GM10248 (cell line): ENCODE measurements at regions not wholly inside any gene's neighbourhood (a gene's known extent, or its start where the extent isn't known, plus 50 kb on each side); places are given as distances from the start of the nearest gene placed in this dataset.

ENCODE experiments used
- CTCF ChIA-PET: fragments of 300-600 bp; sonication (Branson Sonifier 250); formaldehyde crosslinking; extraction: SDS; loops from one replicate; lab custom pipeline; 2021; ENCODE audit warnings: antibody characterized with exemption; lab: Yijun Ruan, JAX
- POLR2A ChIA-PET: fragments of 350-650 bp; sonication (Branson Sonifier 250); formaldehyde crosslinking; extraction: SDS; loops from one replicate; lab custom pipeline; 2020; ENCODE audit warnings: antibody characterized with exemption; lab: Yijun Ruan, JAX
- DNase-seq: peaks from one replicate; pipeline ENCODE4 v3.0.0; 2012; ENCODE audit errors: extremely low spot score
- TF ChIP-seq, protein P1 (sequence below): IDR thresholded peaks from 2 replicates; pipeline ENCODE4 v1.5.1; 2012; ENCODE audit warnings: mild to moderate bottlenecking, low read depth; ENCODE audit errors: extremely low read depth, missing control alignments, control extremely low read depth

DNA sequence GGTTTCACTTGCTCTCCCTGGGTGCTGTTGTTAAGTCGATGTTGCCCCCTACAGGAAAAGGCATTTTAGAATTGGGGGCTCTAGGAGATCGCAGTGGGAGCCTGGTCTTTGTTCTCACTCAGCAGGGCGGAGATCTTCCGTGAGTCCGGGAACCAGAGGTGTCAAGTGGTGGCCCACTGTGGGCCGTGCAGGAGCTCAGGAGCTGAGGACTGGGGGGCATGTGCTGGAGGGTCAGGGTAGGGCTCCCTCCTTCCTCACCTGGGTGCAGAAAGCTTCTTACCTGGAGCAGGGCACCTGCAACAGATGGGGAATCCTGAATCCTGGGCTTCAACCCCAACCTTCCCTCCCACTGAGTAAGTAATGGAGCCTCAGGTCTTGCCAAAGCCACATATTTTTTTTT lies 392.7 kb downstream of the NPHP4 start:
- POLR2A ChIA-PET, result no interaction called here
- CTCF ChIA-PET, result no interaction called here
- TF ChIP-seq, protein P1, sequence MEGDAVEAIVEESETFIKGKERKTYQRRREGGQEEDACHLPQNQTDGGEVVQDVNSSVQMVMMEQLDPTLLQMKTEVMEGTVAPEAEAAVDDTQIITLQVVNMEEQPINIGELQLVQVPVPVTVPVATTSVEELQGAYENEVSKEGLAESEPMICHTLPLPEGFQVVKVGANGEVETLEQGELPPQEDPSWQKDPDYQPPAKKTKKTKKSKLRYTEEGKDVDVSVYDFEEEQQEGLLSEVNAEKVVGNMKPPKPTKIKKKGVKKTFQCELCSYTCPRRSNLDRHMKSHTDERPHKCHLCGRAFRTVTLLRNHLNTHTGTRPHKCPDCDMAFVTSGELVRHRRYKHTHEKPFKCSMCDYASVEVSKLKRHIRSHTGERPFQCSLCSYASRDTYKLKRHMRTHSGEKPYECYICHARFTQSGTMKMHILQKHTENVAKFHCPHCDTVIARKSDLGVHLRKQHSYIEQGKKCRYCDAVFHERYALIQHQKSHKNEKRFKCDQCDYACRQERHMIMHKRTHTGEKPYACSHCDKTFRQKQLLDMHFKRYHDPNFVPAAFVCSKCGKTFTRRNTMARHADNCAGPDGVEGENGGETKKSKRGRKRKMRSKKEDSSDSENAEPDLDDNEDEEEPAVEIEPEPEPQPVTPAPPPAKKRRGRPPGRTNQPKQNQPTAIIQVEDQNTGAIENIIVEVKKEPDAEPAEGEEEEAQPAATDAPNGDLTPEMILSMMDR, result no peak
- DNase-seq, result no peak

DNA sequence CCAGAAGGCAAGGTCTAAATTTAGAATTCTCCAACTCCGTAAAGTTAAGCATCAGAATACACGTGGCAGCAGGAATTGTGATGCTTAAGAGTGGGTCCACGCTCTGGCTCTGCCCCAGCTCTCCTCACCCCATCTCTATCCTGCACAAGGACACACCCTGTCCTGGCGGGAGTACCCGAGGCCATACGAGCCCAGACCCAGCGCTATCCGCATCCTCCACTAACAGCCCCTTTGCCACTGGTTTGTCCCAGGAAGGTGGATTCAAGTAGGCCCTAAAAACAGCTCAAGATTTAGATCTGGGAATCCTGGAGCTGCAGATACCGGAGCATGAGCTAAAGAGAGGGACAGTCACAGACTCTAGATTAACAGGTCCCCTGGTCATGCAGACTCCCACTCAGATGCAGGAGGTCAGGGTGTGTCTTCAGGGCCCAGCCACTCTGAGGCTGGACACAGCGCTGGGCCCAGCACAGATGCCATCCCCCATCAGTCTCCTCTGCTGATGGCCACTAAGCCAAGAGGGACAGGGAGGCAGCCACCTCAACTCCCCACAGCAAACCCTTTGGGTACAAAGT lies 393.3 kb downstream of the NPHP4 start:
- TF ChIP-seq, protein P1, result no peak
- POLR2A ChIA-PET, result no interaction called here
- CTCF ChIA-PET, result no interaction called here
- DNase-seq, result no peak

DNA sequence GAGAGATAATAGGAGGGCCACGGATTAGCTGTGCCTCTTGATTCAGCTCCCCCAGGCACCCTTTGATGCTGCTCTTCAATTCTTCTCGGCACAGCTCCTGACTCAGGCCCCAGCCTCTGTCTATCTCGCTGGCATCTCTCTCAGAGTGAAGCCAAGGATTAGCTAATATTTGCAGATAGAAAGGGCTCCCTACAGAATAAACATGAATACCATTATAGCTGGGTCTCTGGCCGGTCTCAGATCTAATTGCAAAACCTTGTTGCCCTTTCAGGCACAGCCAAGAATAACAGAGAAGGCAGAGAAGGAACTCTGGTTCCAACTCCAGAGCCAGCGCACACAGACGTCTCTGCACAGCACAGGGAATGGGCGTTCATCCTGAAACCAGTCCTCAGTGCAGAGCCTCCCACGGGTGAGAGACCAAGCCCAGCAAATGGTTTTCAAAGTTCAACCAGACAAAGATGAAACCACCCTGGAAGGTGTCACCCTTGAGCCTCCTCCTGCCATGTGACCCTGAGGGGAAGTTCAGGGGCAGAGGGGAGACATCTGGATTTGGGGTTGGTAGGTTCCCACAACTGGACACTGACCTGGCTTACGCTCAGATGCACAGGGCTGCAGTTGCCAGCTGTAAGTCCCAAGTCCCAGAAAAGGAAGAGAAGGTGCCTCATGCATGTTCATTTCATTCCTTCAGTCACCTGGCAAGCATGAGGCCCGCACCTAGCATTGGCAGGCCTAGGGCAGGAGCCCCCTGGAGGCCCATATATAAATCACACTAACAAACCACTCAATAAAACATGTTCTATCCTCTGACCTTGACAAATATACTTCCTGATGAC lies 394.0 kb downstream of the NPHP4 start:
- ChIA-PET POLR2A (no interaction called here), CTCF (no interaction called here)
- TF ChIP-seq, protein P1, result no peak
- DNase-seq, result no peak

DNA sequence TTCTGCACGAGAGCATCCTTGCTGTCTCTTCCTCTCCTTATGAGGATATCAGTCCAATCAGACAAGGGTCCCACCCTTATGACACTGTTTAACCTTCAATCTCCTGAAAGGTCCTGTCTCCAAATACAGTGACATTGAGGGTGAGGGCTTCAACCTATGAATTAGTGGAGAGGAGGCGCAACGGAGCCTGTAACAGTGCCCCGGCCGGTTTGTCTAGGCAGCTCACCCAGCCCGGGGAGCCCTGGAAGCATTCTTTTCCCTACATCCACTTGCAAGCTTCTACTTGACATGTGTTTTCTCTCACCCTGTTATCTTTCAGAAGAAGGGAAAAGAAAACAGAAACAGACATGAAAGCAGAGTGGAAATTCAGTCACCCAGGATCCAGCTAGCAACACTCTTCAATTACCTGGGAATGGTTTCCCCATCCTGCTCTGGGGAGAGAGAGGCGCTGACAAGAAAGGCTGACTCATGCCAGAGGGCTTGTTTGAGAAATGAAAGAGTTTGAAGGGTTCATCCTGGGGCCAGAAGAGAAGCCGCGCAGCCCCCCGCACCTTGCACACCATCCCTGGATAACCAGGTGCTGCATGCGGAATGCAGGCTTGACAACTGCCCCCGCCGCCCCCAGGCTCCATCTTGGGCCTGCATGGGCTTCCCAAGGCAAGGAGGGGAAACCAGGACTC lies 394.9 kb downstream of the NPHP4 start:
- ChIA-PET POLR2A (no interaction called here), CTCF (no interaction called here)
- DNase-seq, result no peak
- TF ChIP-seq, protein P1, result no peak

DNA sequence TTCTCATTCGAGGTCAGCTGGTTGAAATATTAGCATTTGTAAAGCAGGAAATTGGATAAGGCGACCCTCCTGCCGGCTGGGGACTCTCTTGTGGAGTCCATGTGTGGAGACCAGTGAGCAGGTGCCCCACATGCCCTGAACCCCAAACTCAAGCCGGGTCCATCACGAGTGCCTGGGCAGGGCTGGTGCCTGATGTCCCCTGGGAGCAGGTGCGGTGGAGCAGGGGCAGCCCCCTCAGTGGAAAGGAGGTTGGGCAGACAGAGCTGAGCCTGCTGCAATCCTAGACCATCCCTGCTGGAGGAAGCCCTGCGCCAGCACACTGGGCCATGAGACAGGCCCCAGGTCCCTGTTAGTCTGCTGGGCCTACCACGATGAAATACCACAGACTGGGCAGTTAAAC lies 395.6 kb downstream of the NPHP4 start:
- CTCF ChIA-PET, result no interaction called here
- TF ChIP-seq, protein P1, result no peak

DNA sequence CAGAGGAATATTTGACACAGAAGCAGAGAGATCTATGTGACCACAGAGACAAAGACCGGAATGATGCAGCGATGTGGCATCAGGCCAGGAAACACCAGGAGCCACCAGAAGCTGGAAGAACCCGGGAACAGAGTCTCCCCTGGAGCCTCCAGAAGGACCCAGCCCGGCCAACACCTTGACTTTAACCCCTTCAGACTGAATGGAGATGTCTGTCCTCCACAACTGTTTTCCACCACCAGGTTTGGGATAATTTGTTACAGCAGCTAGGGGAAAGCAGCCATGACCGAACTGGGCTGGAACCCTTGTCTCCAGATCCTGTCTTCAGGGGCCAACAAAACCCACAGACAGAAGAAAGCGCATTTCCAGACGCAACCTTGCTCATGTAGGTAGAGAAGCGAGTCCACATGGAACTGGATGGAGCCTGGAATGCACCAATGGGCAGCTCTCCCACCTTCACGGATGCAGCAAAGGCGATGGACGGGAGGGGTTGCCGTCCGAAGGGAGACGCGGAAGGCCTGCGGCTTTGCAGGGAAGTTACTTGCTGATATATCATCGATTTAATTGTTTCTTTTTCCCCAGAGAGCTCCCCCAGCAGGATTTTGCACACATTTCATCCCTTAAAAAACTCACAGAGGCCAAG lies 396.6 kb downstream of the NPHP4 start:
- CTCF ChIA-PET, result no interaction called here
- TF ChIP-seq, protein P1, result no peak

More for the DNA sequence above, 395.6 kb downstream of the NPHP4 start:
- POLR2A ChIA-PET, result no interaction called here
- DNase-seq, result no peak

More for the DNA sequence above, 396.6 kb downstream of the NPHP4 start:
- POLR2A ChIA-PET, result no interaction called here
- no peak for DNase-seq
